ENCODE measurements at regions not wholly inside any gene's neighbourhood (a gene's known extent, or its start where the extent isn't known, plus 50 kb on each side); places are given as distances from the start of the nearest gene placed in this dataset.

DNA sequence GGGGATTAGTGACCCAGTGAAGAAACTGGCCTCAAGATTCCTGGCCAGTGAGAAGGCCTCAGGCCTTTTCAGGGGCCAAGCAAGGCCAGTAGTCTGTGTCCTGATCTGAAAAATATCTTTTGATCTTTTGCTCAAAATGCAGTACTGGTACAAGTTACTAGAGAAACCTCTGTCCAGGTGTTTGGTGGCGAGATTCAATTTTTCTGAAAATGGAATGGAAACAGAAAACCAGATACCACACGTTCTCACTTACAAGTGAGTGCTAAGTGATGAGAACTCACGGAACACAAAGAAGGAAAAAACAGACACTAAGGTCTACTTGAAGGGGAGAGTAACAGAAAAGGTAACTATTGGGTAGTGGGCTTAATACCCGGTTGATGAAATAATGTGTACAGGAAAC is 463.4 kb downstream of the ZIC1 start:
- no peak for DNase-seq

DNA sequence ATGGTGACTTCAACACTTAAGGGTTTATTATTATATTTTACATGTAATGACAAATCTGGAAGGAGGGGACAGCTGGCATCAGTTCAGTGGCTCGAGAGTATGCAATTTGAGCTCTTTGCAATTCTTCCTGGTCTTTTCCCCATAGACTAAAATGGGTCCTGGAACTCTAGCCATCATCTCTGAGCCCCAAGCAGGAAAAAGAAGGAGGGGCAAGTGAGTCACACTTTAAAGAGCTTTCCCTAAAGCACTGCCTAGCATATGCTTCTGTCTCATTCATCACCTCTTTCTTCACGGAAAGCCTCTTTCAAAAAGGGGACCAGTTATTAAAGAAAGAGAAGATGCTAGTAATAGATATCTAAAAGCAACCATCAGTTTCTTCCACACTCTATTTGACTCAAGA is 466.3 kb downstream of the ZIC1 start:
- DNase-seq = no peak

DNA sequence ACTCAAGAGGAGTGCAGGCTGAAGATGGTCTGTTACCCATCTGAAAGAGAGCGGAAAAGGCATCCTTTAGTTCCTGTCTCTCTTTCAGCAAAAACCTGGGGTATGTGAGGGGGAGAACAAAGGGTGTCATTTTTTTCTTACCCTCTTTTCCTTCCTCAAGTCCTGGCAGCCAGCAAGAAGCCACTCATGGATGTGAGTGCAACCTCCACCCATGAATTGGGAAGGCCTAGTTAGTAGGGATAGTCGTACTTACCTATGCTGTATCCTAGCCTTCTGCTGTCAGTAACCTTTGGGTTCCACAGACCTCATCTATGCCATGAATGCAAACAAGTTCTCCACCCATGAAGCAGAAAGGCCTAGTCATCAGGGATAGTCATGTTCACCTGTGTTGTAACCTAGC is 472.8 kb downstream of the ZIC1 start:
- DNase-seq = peak; percentile 4

DNA sequence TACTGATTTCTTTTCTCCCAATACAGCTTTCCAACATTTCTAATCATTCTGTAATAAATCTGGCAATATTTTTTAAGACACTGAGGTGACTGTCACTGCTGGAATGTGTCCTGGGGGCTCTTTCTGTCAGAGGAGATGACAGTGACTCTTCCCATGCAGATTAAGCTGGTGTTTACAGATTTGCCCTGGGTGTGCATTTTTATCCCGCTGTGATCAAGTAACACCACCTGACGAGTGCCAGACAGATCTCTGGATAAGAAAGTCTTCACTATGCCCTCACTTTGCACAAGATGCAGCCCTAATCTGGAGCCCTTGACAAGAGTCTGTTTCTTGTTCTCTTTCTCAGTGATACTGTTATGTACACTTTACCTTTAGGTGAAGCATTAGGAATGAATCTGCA is 477.7 kb downstream of the ZIC1 start:
- DNase-seq = no peak

DNA sequence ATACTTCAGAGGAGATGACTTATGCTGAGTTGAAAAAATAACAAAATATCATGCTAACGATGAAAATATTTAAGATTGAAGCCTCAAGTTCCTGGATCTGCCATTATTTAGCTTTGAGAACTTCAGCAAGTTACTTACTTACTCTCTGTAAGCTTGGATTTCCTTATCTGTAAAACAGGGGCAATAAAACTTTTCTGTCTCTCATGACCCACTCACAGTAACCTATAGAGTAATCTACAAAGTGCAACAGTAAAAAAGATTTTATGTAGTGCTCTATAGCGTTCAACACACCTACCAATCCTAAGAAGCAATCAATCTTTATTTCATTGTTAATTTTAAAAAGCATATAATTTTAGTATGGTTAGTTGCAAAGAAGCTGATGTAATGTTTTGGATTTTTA is 478.6 kb downstream of the ZIC1 start:
- DNase-seq = no peak

DNA sequence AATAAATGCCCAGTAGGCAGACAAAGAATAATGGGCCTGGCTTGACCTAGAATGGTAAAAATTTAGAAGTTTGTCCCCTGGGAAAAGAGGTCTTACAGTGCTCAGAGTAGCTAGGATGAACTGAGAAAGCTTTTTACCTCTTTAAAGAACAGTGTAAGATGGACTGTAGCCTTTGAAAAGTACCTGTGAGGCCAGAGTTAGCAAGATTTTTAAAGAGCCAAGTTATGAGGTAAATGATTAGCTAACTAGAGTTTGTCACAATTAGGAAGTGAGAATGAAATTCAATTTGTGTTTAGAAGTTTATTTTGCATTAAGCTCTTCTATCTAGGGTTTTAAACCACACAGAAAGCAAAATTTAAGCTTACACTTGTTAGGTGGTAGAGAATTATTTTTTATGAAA is 480.9 kb downstream of the ZIC1 start:
- DNase-seq = no peak

DNA sequence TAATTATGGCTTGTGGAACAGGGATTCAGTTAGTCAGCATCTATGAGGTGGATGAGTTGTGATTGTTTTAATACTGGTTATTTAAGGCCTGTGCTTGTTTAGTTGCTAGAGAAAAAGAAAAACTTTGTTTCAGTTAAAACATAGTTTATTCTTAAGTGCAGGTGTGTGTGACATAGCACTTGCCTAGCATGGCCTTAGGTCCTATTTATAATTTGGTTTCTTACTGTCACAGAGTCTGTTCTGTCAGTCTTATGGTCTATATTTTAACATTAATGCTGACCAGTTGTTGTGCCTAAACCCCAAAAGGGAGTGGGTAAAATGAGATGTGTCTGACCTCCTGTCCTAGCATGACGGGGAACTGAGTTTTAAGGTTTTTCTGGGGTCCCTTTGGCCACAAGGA is 486.3 kb downstream of the ZIC1 start:
- DNase-seq = no peak

DNA sequence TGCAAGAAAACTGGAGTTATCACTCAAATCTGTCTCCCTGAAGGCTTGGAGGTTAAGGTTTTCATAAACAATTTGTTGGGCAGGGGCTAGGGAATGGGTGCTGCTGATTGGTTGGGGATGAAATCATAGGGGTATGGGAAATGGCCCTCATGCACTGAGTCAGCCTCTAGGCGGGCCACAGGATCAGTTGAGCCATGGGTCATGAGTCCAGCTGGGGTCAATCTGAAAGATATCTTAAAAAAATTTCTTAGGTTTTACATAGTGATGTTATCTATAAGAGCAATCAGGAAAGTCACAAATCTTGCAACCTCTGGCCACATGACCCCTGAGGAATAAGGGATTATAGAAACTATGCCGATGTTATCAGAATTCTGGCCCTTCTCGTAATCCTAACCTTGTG is 491.7 kb downstream of the ZIC1 start:
- no peak for DNase-seq

DNA sequence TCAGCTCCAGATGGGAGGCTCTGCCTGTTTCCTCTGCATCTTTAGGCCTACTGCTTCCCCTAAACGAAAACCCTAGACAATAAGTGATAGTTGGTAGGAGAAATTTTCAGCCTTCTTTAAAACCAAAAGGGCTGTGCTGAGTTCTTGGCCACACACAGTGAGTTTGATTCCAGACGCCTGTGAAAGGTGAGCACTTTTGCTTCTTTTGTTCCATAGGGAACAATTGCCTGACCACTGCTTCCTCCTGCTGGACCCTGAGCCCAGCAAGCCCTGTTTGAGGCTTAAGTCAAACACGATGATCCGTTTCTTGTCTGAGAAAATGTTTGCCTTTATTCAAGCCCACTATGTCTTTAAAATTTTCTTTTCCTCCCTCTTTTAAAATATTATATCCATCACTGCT is 493.9 kb downstream of the ZIC1 start:
- DNase-seq = no peak

DNA sequence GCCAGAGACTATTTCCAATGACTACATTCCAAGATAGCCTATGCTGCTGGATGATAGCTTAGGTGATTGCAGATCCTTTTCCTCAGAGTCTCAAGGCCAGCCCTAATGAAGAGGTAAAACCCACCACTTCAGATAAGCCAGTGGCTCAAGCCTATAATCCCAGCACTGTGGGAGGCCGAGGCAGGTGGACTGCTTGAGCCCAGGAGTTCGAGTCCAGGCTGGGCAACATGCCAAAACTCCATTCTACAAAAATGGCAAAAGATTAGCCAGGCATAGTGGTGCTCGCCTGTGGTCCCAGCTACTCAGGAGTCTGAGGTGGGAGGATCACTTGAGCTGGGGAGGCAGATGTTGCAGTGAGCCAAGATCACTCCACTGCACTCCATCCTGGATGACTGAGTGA is 495.3 kb downstream of the ZIC1 start:
- peak; percentile 12 for DNase-seq

DNA sequence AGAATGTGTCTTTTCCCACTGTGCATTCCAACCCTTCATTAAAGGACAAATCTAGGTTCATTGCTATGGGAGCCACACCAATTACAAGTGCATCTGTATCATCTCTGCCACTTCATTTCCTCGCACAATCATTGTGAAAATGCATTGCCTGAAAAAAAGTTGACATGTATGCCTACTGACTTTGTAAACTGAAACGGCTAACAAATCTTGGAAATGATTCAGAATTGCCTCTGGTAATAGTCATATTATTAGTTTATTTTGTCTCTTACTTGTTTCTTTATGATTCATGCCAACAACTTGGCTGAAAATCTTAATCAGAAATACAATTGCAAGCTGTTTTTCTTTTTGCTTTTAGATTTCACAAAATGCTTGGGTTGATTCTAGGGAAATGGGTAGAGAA is 497.1 kb downstream of the ZIC1 start:
- DNase-seq = no peak

DNA sequence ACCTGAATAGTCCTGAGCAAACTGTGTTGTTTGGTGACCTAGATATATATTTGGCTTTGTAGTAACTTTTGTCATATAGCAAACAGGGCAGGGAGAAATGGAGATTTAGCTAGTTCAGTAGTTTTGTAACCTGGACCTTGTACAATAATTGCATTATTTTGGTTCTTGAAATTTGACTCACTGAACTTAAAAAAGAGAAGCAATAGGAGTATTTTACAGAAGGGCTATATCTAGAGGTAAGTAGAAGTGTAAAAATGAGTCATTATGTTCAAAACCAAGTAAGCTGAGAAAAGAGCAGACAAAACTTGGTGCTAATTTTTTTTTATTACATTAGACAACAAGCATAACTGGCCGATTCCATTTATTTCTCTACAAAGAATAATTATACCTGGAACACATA is 505.4 kb downstream of the ZIC1 start:
- no peak for DNase-seq

DNA sequence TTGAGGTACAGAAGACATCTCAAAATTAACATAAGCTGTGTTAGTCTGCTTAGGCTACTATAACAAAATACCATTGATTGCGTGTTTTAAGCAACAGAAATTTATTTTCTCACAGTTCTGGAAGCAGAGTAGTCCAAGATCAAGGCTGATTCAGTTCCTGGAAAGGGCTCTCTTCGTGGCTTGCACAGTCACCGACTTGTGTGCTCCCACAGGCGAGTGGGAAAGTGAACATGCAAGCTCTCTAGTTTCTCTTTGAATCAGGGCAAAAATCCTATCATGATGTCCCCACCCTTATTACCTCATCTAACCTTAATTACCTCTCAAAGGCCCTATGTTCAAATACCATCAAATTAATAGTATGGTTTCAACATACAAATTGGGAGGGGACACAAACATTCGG is 505.9 kb downstream of the ZIC1 start:
- peak; percentile 7 for DNase-seq

DNA sequence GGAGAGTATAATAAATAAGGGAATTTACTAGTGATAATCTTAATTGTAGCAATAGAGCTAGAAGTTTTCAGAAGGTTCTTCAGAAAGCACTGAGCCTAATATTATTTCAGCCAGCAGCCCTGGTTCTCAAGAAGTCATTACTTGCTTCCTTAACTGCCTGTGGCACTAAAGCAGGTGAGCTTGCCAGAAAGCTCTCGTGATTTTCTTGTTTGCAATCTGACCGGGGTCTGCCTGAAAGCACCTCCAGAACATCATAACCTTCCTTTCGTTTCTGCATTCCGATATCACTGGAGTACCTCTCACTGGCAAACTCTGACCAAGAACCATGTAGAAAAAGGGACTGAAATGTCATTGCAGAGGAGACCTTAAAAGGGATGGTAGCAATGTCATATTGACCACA is 510.3 kb downstream of the ZIC1 start:
- no peak for DNase-seq

DNA sequence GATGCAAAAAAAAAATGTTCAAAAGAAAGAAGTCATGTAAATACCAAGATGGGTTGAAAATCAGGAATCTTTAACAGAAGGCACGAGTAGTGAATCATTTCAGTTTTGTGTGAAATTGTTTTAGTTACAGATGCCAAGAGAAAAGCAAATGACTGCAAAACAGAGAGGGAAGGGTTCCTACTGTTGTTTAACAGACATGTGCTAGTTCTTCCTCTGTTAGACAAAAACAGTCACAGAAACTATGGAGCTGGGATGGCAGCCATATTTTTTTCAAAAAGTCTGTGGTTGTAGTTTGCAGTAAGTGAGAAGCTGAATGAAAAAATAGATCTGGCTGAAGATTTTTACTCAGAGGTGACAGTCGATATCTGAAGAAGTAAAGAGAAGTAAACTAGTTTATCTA is 511.9 kb downstream of the ZIC1 start:
- DNase-seq = no peak

DNA sequence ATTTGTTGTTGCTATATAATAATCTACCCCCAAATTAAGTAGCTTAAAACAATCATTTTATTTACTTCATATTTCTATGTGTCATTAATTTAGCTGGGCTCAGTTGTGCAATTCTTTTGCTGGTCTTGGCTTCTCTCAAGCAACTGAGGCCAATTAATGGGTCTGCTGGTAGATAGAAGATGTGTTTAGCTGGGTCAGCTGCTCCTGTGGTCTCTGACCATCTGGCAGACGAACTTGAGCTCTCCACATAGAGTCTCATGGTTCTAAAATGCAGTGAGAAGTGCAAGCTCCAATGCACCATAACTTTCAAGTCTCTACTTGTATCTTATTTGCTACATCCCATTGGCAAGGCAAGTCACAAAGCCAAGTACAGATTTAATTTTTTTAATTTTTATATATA is 515.6 kb downstream of the ZIC1 start:
- DNase-seq = no peak

DNA sequence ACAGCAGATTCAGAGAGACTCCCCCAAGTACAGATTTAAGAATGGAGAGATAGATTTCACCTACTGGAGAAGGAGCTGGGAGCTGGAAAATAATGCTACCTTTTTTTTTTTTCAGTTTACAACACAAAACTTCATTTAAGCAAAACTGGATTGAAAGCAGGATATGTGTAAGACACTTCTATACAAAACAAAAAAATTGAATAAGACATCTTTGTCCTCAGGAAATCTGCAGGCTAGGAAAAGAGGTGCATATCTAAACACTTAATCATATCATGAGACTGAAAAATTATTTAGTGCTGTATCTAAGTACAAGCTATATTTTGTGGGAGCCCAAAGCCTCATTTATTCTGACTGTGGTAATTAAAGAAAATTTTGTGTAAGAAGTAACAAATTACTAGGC is 516.1 kb downstream of the ZIC1 start:
- no peak for DNase-seq

DNA sequence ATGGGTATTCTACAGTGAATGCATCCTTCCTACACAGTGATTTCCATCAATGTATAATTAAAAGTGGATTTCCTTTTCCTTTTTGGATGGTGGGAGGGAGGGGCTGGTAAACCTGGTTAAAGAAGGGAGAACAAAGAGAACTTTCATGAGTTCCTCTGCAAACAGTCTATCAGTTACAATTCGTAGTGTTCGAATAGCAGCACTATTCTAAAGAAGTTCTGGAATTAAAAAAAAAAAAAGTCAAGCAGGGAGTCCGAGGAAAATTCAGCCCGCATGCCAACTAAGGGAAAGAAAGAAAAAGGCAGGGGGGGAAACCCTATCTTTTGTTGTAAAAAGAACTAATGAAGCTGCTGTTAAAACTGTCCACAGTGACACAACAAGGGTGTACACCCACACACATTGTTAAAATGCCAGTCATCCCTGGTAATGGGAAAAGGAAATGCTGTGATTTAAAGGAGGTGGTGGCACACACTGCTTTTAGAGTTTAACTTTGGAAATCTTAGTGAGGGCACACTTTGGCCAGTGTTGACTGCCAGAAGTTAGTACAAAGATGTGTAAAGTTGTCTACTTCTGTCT is 521.2 kb downstream of the ZIC1 start:
- peak; percentile 5 for DNase-seq

DNA sequence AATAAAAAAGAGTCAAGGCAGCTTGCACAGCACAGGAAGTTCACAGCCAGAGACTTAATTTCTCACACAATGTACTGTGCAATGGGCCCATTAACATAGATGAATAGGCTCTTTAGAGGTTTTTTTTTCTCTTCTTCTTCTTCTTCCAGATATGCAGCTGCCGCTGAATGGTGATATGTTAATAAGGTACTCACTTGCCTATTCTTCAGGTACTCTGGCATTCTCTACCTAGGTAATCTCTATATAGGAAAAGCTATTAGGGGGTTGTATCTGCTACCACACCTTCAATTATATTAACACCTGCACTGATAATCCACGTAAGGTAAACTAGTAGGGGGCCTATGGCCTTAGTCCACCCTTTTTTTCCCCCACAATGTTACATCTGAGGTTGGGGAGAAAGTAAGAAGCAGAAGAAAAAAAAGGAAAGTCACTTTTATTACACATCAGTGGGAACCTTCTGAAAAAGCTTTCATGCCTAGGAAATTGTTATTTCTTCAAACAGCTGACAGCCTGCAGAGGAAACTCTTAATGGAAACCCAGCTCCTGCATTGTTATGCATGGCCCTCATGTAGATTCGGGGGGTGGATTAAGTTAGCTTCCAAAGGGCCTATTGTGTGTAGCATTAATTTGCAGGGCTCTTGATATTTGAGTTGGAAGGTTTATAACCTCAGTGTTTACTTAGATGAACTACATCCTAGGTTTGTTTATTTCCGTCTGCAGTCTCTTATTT is 525.5 kb downstream of the ZIC1 start:
- peak; percentile 30 for DNase-seq

DNA sequence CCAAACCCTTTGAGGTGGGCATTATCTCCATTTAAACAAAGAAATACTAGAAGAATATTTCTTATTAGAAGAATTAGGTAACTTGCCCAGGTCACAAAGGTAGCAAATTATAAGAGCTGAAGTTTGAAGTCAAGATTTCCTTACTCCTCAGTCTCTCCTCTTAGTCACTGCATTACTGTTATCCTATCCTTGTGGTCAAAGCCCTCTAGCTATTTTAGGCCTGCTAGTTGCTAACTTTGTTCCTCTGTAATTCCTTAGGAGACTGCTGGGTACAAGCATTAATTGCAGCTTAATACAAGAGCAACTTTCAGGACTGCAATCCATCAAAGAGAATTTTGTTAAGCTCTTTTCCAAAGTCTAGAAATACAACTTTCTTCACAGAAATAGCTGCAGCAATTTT is 528.2 kb downstream of the ZIC1 start:
- DNase-seq = no peak

DNA sequence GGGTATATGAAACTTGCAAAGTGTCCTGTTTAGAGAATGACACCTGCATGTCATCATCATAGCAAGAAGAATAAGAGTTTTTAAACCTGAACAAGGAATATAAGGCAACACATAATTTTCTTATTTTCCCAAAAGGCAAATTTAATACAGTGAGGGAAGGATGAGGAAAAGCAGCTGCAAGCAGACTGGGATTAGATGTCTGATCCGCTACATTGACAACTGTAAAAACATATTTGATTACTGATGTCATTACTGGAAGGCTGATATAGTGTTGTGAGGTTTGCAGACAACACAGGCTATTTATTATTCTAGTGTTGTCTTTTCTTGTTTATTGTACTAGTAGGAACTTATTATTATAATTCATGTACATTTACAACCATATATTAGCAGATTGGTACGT is 528.7 kb downstream of the ZIC1 start:
- DNase-seq = no peak

DNA sequence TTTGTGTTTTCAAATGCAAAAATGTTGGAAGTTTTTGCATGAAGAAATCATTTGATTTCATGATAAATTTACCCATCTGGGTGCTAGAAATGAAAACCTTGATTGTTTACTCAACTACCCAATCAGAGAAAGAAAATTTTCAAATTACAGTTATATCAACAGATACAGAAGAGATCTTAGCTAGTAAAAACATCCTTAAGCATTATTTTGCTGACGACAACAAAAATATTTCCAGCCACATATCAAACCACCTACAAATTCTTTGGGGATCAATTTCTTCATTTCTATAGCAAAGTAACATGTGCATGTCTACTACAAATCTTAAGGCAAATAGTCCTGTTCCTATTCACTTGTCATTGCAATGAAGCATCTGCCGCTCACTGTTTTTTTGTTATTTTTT is 530.3 kb downstream of the ZIC1 start:
- no peak for DNase-seq

DNA sequence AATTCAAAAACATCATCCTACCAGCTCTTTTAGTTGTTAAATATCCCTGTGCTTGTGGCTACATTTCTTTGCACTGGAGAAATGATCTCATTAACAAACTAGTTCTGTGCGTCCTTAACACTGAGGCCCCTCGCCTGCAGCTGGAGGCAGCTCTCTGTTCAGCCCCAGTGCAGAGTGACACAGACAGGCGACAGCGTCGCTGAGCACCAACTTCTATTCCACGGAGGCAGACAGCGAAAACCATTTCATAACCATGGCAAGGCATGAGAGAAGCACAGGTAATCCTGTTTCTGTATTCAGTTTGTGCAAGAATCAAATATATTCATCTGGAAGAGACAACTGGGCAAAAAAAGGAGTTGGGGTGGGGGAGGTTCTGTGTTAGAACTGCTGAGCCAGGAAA is 530.7 kb downstream of the ZIC1 start:
- DNase-seq = no peak

DNA sequence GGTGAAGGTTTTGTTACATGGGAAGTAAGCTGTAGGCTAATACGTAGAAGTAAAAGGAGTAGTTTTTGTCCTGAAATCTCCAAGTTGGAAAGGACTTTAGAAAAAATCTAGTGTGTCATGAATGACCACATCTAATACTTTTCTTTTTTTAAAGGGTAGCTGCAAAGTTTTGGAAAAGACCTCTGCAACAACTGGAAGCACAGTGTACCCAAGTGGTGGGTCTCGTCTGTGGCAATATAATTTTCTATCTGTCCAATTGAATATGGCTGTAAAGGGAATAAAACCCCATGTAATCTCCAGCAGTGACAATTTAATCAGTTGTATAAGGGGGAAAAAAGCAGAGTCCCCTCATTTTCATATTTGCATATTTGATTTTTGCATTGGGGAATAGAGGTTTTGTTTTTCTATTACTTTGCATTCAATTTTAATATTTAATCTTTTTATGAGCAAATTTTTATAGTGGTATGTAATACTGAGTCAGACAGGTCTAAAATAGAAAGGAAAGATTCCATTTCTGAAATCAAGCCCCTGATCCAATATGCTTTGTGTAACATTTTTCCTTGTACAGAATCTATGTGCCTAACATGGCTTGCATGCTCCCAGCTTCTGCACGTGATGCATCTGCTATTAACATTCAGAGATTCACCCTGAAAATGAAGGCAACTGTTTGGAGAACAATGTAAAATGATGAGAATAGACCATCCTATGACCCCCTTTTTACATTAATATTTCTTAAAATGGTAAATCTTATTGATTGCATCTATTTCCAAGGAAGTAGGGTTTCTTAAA is 531.4 kb downstream of the ZIC1 start:
- no peak for DNase-seq

DNA sequence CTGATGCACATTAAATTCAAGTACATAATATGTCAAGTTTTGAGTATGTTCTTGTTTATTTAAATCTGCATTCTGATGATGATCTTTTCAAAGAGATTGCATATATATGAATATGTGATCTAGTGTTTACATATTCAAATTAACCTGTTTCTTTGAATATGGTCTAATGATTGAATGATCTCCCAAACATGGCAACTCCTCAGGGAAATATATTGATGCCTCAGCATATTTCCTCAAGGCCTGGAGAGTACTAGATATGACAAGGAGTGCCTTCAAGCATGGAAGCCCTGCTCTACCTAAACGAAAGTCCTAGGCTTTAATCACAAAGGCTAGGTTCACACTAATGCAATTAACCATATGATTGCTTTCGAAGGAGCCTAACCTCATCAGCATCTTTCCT is 532.8 kb downstream of the ZIC1 start:
- no peak for DNase-seq
